Left ventricle myocardium inferior (tissue), 1 donor: ENCODE measurements at regions not wholly inside any gene's neighbourhood (a gene's known extent, or its start where the extent isn't known, plus 50 kb on each side); places are given as distances from the start of the nearest gene placed in this dataset.

ENCODE experiments used
- DNase-seq: peaks from one replicate; pipeline ENCODE4 v3.0.0-alpha.2; 2020
- H3K27ac ChIP-seq: fragments of 200-600 bp; replicated peaks from 2 replicates; pipeline ENCODE4 v1.8.0; 2021
- H3K27me3 ChIP-seq: fragments of 200-600 bp; 2 replicates; pipeline ENCODE4 v1.8.0; 2021; ENCODE audit warnings: low read depth
- H3K36me3 ChIP-seq: fragments of 200-600 bp; 2 replicates; pipeline ENCODE4 v1.8.0; 2021
- H3K4me1 ChIP-seq: fragments of 200-600 bp; 2 replicates; pipeline ENCODE4 v1.8.0; 2021
- H3K4me3 ChIP-seq: fragments of 200-600 bp; 2 replicates; pipeline ENCODE4 v1.8.0; 2021; ENCODE audit warnings: mild to moderate bottlenecking, moderate library complexity
- H3K9me3 ChIP-seq: fragments of 200-600 bp; replicated peaks from 2 replicates; pipeline ENCODE4 v1.8.0; 2021
- CTCF ChIP-seq: fragments of 200-600 bp; IDR thresholded peaks from 2 replicates; pipeline ENCODE4 v1.8.0; 2021; ENCODE audit warnings: antibody characterized with exemption, mild to moderate bottlenecking, borderline replicate concordance
- intact Hi-C: fragments of 100-400 bp; cut with micrococcal nuclease; formaldehyde crosslinking; loops from one replicate; pipeline ENCODE4 v1.11.0; 2022
- donor health status: DM: no; HTN: yes; CAD: no; lungs with severe emphysema.

GRCh38 chr2:7803515-7803914, 878.3 kb upstream of the ID2 start:
- TF ChIP-seq CTCF: no peak
- intact Hi-C loops: no loop called here
- no peak for DNase-seq

GRCh38 chr2:7809640-7810039, 872.2 kb upstream of the ID2 start:
- H3K27me3 ChIP-seq: no peaks in the 10 kb centered on the region
- H3K9me3 ChIP-seq: no peaks in the 10 kb centered on the region
- no peak for TF ChIP-seq CTCF
- intact Hi-C loops: no loop called here
- H3K36me3 ChIP-seq: no peaks in the 10 kb centered on the region
- DNase-seq: no peak
- H3K4me3 ChIP-seq: no peak overlapping the region
- no peaks in the 10 kb centered on the region for H3K4me1 ChIP-seq
- no peak overlapping the region for H3K27ac ChIP-seq

More at GRCh38 chr2:7803515-7803914, 878.3 kb upstream of the ID2 start:
- Histone ChIP-seq H3K9me3 (peaks cover 8% of the 10 kb centered on the region), H3K4me3 (no peak overlapping the region), H3K36me3 (no peaks in the 10 kb centered on the region), H3K4me1 (no peaks in the 10 kb centered on the region), H3K27me3 (no peaks in the 10 kb centered on the region), H3K27ac (no peak overlapping the region)

GRCh38 chr2:7811073-7811472, 870.8 kb upstream of the ID2 start:
- no peak for DNase-seq

GRCh38 chr2:7812231-7812995, 869.4 kb upstream of the ID2 start:
- H3K4me3 ChIP-seq: no peak overlapping the region
- no peak for DNase-seq
- no peaks in the 10 kb centered on the region for H3K9me3 ChIP-seq
- no peaks in the 10 kb centered on the region for H3K27me3 ChIP-seq
- H3K27ac ChIP-seq: no peak overlapping the region
- intact Hi-C loops: no loop called here
- no peaks in the 10 kb centered on the region for H3K4me1 ChIP-seq
- TF ChIP-seq CTCF: no peak
- H3K36me3 ChIP-seq: no peaks in the 10 kb centered on the region

More at GRCh38 chr2:7811073-7811472, 870.8 kb upstream of the ID2 start:
- TF ChIP-seq CTCF: no peak
- Histone ChIP-seq H3K9me3 (no peaks in the 10 kb centered on the region), H3K36me3 (no peaks in the 10 kb centered on the region), H3K4me3 (no peak overlapping the region), H3K4me1 (no peaks in the 10 kb centered on the region), H3K27me3 (no peaks in the 10 kb centered on the region), H3K27ac (no peak overlapping the region)
- intact Hi-C loops: no loop called here

- Histone ChIP-seq H3K4me3 (no peak overlapping the region), H3K4me1 (no peaks in the 10 kb centered on the region), H3K36me3 (no peaks in the 10 kb centered on the region), H3K27me3 (no peaks in the 10 kb centered on the region), H3K27ac (no peak overlapping the region), H3K9me3 (no peaks in the 10 kb centered on the region)
- intact Hi-C loops: no loop called here
- no peak for DNase-seq
- TF ChIP-seq CTCF: no peak
Measured at GRCh38 chr2:7813541-7814292, 868.1 kb upstream of the ID2 start.
